WTC11 (cell line): ENCODE measurements at regions not wholly inside any gene's neighbourhood (a gene's known extent, or its start where the extent isn't known, plus 50 kb on each side); places are given as distances from the start of the nearest gene placed in this dataset.

Experiments used
- ATAC-seq: fragments of 200-7000 bp; cut with Tn5 transposase; 2 replicates; pipeline ENCODE4 v1.10.0; 2021; ENCODE audit warnings: mild to moderate bottlenecking, moderate library complexity
- CTCF ChIA-PET: fragments of 300-600 bp; sonication (Branson Sonifier 250); formaldehyde crosslinking; loops from one replicate; lab custom pipeline; 2021; ENCODE audit warnings: antibody characterized with exemption; lab: Charles Lee
- POLR2A ChIA-PET: fragments of 350-600 bp; sonication (Branson Sonifier 250); formaldehyde crosslinking; loops from one replicate; lab custom pipeline; 2021; ENCODE audit warnings: antibody characterized with exemption; lab: Charles Lee
- DNase-seq: peaks from one replicate; pipeline ENCODE4 v3.0.0; 2021; ENCODE audit warnings: low spot score
- H3K27ac Mint-ChIP-seq: 2 replicates; pipeline ENCODE4 v1.8.0; 2021; ENCODE audit warnings: mixed read lengths
- H3K27me3 Mint-ChIP-seq: 2 replicates; pipeline ENCODE4 v1.8.0; 2021; ENCODE audit warnings: low read depth, mild to moderate bottlenecking, moderate library complexity, mixed read lengths
- H3K36me3 Mint-ChIP-seq: 2 replicates; pipeline ENCODE4 v1.8.0; 2021; ENCODE audit warnings: mixed read lengths
- H3K4me1 Mint-ChIP-seq: 2 replicates; pipeline ENCODE4 v1.8.0; 2022; ENCODE audit warnings: mixed read lengths
- H3K4me3 Mint-ChIP-seq: 2 replicates; pipeline ENCODE4 v1.8.0; 2021; ENCODE audit warnings: mild to moderate bottlenecking, moderate library complexity, mixed read lengths
- H3K9me3 Mint-ChIP-seq: 2 replicates; pipeline ENCODE4 v1.8.0; 2021; ENCODE audit warnings: mixed read lengths
- ARID4B ChIP-seq: sonication (generic); formaldehyde crosslinking; IDR thresholded peaks from 2 replicates; pipeline ENCODE4 v1.8.0; 2023; ENCODE audit warnings: missing genetic modification reagents, mild to moderate bottlenecking, borderline replicate concordance
- CBFB ChIP-seq: sonication (generic); formaldehyde crosslinking; IDR thresholded peaks from 2 replicates; pipeline ENCODE4 v1.8.1; 2022; ENCODE audit warnings: mild to moderate bottlenecking, low read depth, missing genetic modification reagents
- CREB1 ChIP-seq: sonication (generic); formaldehyde crosslinking; IDR thresholded peaks from 2 replicates; pipeline ENCODE4 v1.8.0; 2023; ENCODE audit warnings: mild to moderate bottlenecking, missing genetic modification reagents
- CTCF ChIP-seq: fragments of 200-600 bp; IDR thresholded peaks from 2 replicates; pipeline ENCODE4 v1.8.0; 2022; ENCODE audit warnings: antibody characterized with exemption
- E2F4 ChIP-seq: sonication (generic); formaldehyde crosslinking; IDR thresholded peaks from 2 replicates; pipeline ENCODE4 v1.8.1; 2022; ENCODE audit warnings: low read depth, mild to moderate bottlenecking, moderate library complexity, missing genetic modification reagents, borderline replicate concordance
- ERG ChIP-seq: fragments of 250-450 bp; sonication (Bioruptor Pico); IDR thresholded peaks from 2 replicates; pipeline ENCODE4 v1.8.0; 2021; ENCODE audit warnings: mild to moderate bottlenecking
- FOXJ3 ChIP-seq: sonication (generic); formaldehyde crosslinking; IDR thresholded peaks from 2 replicates; pipeline ENCODE4 v1.9.0; 2021; ENCODE audit warnings: missing genetic modification reagents, mild to moderate bottlenecking, borderline replicate concordance
- FOXP1 ChIP-seq: sonication (generic); formaldehyde crosslinking; IDR thresholded peaks from 2 replicates; pipeline ENCODE4 v1.8.0; 2022; ENCODE audit warnings: missing genetic modification reagents, mild to moderate bottlenecking, moderate library complexity, borderline replicate concordance
- HMGA2 ChIP-seq: fragments of 250-450 bp; sonication (Bioruptor Pico); IDR thresholded peaks from 2 replicates; pipeline ENCODE4 v1.4.0; 2021; ENCODE audit warnings: mild to moderate bottlenecking, moderate library complexity
- IRF1 ChIP-seq: sonication (generic); formaldehyde crosslinking; IDR thresholded peaks from 2 replicates; pipeline ENCODE4 v1.8.0; 2023; ENCODE audit warnings: missing genetic modification reagents
- JAZF1 ChIP-seq: fragments of 250-450 bp; sonication (Bioruptor Pico); IDR thresholded peaks from 2 replicates; pipeline ENCODE4 v1.9.0; 2021; ENCODE audit warnings: moderate library complexity, mild to moderate bottlenecking, inconsistent platforms
- MAX ChIP-seq: sonication (generic); formaldehyde crosslinking; IDR thresholded peaks from 2 replicates; pipeline ENCODE4 v1.8.0; 2022; ENCODE audit warnings: mild to moderate bottlenecking, missing genetic modification reagents
- MXD4 ChIP-seq: fragments of 250-450 bp; sonication (Bioruptor Pico); IDR thresholded peaks from 2 replicates; pipeline ENCODE4 v1.8.0; 2021; ENCODE audit warnings: mild to moderate bottlenecking, moderate library complexity, borderline replicate concordance
- NFATC4 ChIP-seq: fragments of 250-450 bp; sonication (Bioruptor Pico); IDR thresholded peaks from 2 replicates; pipeline ENCODE4 v1.9.0; 2021; ENCODE audit warnings: mild to moderate bottlenecking
- NR3C1 ChIP-seq: sonication (generic); formaldehyde crosslinking; conservative IDR thresholded peaks from 2 replicates; pipeline ENCODE4 v1.8.1; 2023; ENCODE audit warnings: low read depth, mild to moderate bottlenecking, missing genetic modification reagents
- STAT6 ChIP-seq: sonication (generic); formaldehyde crosslinking; conservative IDR thresholded peaks from 2 replicates; pipeline ENCODE4 v1.8.1; 2023; ENCODE audit warnings: mild to moderate bottlenecking, low read depth, missing genetic modification reagents, moderate library complexity
- ZNF317 ChIP-seq: sonication (generic); formaldehyde crosslinking; IDR thresholded peaks from 2 replicates; pipeline ENCODE4 v1.8.1; 2023; ENCODE audit warnings: low read depth, mild to moderate bottlenecking, moderate library complexity, missing genetic modification reagents, borderline replicate concordance
- ZNF396 ChIP-seq: fragments of 250-450 bp; sonication (Bioruptor Pico); IDR thresholded peaks from 2 replicates; pipeline ENCODE4 v1.8.0; 2021; ENCODE audit warnings: mild to moderate bottlenecking, moderate library complexity, borderline replicate concordance
- ZNF416 ChIP-seq: fragments of 250-450 bp; sonication (Bioruptor Pico); IDR thresholded peaks from 2 replicates; pipeline ENCODE4 v1.9.0; 2021; ENCODE audit warnings: mild to moderate bottlenecking, inconsistent platforms

GRCh38 chr4:3833326-3833989 is 67.3 kb downstream of the ADRA2C start:
- Mint-ChIP-seq H3K4me1 (peaks cover 55% of the 10 kb centered on the region), H3K9me3 (peaks cover 12% of the 10 kb centered on the region), H3K36me3 (peaks cover 3% of the 10 kb centered on the region; the same call in 1 of the 2 replicates), H3K4me3 (no peak overlapping the region)
- DNase-seq, result no peak
- CTCF ChIA-PET, result interaction anchor here (0.7 to 2.5 kb wide), 4 partner anchors 9 to 47 kb away, joined by 3 to 18 read pairs (median 6); no protein-coding TSS in a partner anchor
- TF ChIP-seq NFATC4 (no peak), IRF1 (CRISPR knock-in tag) (no peak), STAT6 (CRISPR knock-in tag) (no peak), E2F4 (CRISPR knock-in tag) (no peak), CTCF (no peak), ZNF416 (CRISPR knock-in tag) (no peak), MXD4 (CRISPR knock-in tag) (no peak), MAX (CRISPR knock-in tag) (no peak), JAZF1 (CRISPR knock-in tag) (no peak), NR3C1 (CRISPR knock-in tag) (no peak), FOXP1 (CRISPR knock-in tag) (no peak), CBFB (no peak), FOXJ3 (CRISPR knock-in tag) (no peak), ARID4B (no peak), ERG (no peak), HMGA2 (no peak), ZNF396 (CRISPR knock-in tag) (no peak), ZNF317 (CRISPR knock-in tag) (no peak), CREB1 (CRISPR knock-in tag) (no peak)
- TF ChIP-seq, all 79 proteins: peak for 0
- H3K27ac Mint-ChIP-seq, result no peak overlapping the region
- POLR2A ChIA-PET, result no interaction called here
- ATAC-seq, result no peak
- H3K27me3 Mint-ChIP-seq, result peaks cover 19% of the 10 kb centered on the region
